IPS DF 4.7 (cell line): ENCODE measurements at regions not wholly inside any gene's neighbourhood (a gene's known extent, or its start where the extent isn't known, plus 50 kb on each side); places are given as distances from the start of the nearest gene placed in this dataset.
"Not testable (repeated sequence)": the region's sequence is repeated elsewhere in the genome, so short reads cannot be mapped to it uniquely, and the experiment has no call there.

Experiments
- DNase-seq: peaks from one replicate; pipeline ENCODE4 v3.0.0-alpha.2; 2013; ENCODE audit warnings: low spot score; ENCODE audit errors: extremely low read depth

DNA sequence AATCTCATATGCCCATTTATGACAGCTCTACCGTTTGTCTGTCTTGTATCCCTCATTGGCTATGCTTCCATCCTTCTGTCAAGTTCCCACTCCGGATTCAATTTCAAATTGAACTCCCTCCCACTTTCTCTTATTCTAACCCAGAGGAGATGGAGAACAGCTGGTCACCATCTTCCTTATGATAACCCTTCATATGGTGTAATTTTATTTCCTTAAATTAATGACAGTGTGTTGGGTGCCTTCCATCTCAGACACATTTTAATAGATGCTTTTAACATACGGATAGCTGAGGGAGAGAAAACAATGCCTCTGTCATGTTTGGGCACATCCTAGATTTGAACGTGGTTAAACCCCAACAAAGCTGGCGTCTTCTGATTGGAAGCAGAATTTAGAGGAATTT, 103.0 kb upstream of the PLXNA2 start:
- DNase-seq, result no peak

DNA sequence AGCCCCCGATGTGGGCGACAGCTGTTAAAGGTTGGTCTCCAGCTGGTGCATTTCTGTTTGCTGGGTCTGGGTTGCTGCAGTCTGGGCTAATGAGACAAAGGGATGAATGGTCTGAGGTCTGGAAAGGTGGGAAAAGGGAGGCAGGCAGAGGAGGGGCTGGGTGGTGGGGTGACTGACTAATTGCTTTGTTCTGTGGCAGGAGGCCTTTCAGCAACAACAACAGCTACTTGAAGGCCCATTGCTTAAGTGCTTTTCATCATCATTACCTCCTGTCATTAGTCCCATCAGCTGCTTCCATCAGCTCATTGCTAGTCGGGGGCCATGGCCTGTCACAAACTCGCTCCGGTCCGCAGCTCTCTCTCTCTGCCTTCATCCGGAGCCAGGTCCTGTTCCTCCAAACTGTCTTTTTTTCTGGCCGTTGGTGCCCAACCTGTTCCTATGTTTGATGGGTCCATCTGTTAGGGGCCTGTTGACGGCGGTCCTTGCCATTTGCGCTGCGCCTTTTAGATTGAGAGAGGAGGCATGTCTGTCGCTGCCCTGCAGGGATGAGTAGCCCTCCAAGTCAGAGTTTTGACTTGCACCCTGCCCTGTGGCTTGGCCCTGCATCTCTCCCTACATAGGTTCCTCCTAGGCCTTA, 105.6 kb upstream of the PLXNA2 start:
- no peak for DNase-seq

DNA sequence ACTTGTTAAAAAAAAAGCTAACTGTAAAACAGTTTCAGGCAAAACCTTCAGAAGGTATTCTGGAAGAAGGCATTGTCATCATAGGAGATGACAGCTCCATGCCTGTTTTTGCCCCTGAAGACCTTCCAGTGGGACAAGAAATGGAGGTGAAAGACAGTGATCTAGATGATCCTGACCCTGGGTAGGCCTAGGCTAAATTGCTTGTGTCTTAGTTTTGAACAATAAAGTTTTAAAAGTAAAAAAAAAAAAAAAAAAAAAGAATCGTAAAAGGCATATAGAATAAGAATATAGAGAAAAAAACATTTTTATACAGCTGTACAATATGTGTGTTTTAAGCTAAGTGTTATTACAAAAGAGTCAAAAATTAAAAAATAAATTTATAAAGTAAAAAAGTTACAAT, 106.6 kb upstream of the PLXNA2 start:
- DNase-seq, result no peak

DNA sequence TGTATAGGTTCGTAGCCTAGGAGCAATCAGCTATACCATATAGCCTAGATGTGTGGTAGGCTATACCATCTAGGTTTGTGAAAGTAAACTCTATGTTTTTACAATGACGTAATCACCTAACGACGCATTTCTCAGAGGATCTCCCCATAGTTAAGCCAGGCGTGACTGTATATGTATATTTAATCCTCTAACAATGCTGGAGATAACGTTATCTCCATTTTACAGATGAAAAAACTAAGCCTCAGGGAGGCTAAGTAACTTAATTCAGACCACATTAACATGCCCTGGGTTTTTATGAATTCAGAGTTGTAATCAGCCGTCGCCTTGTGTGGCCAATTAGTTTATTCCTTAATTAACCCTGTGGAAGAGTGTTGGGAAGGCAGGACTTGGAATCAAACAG, 107.7 kb upstream of the PLXNA2 start:
- DNase-seq, result no peak

DNA sequence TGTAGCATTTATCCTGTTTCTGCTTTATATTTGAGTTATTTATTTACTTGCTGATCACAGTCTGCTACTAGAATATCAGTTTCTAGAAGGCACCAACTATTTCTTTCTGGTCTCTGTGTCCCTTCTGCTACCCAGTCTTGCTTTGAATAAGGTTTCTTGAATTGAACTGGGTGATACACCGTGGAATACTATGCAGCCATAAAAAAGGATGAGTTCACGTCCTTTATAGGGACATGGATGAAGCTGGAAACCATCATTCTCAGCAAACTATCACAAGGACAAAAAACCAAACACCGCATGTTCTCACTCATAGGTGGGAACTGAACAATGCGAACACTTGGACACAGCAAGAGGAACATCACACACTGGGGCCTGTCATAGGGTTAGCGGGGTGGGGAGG, 109.6 kb upstream of the PLXNA2 start:
- not testable (repeated sequence) for DNase-seq

DNA sequence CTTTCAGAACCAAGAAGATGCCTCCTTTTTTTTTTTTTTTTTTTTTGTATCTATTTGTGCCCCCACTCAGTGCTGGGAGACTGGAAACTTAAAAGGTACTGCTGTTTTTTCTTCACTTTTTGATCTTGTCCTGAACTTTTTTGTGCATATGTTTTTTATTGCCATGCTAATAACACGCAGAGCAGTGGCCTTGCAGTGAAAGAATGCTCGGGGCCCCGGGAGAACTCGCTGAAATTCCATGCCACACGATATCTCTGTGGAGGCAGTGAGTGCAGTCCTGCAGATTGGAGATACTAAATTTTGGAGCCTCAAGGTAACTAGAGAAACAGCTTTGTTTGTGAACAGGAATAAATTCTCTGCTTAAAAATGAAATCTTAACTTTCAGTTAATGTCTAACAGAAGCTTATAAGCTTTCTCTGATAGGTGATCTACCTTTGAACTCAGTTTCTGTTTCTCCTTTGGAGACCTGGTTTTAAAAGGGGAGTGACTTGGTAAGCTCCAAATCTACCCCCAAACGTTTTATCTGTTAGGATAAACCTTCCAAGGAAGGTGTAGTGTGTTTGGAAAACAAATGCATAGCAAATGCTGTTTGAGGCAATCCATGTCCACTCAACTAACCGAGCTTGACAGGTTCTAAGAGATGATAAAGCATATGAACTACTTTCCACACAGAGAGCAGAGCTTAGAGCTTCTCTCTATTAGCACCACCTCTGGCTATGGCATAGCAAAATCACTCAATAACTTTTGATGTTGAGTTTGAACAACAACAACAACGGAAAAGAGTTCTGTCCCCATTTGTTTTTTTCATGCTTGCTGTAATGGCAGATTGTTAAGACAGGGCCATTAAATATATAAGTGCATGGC, 113.7 kb upstream of the PLXNA2 start:
- no peak for DNase-seq

DNA sequence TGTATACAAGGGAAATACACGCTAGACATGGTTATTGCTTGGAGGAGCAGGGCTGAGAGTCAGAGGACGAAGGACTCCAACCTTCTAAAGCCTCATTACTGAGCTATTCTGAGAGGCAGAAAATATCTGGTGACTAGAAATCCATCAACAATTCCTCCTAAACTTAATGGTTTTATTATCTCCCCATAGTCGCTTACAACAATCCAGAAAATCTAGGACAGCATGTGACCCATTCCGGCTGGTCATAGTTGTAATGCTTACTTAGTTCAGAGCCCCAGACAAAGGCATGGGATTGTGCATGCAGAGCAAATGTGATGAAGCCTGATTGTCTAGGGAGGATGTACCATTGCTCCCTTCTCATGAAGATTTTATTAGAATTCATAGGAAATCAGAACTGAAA, 114.5 kb upstream of the PLXNA2 start:
- DNase-seq, result no peak

DNA sequence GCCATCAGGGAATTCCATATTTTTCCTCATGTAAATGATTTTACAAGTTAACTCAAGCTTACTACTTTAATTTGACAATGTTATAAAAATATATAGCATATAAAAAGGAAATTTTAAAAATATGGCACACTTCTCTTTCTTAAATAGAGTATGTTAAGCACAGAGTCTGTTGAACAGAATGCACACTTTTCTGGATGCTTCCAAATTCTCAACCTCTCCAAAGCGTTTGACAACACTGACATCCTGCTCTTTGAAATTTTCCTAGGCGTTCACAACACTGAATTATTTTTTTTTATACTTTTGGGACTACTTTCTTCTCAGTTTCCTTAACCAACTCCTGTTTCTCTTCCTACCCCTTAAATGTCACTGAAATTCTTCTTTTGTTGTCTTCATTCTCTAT, 117.8 kb upstream of the PLXNA2 start:
- no peak for DNase-seq

DNA sequence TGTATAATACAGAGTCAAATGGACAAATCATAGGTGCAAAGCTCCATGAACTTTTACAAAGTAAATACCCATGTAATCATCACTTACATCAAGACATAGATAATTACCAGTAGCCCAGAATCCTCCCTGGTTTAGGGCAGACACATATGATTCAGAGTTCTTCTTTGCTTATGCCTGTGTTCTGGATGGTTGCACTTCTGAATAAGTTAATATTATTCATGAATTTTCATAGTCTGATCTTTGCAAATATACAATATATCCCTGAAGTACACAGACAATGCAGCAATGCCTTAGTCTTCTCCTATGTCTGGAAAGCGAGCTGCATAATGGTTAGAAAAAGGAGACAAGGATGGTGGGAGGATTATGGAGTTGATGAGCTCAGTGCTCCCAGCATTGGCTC, 122.4 kb upstream of the PLXNA2 start:
- no peak for DNase-seq

DNA sequence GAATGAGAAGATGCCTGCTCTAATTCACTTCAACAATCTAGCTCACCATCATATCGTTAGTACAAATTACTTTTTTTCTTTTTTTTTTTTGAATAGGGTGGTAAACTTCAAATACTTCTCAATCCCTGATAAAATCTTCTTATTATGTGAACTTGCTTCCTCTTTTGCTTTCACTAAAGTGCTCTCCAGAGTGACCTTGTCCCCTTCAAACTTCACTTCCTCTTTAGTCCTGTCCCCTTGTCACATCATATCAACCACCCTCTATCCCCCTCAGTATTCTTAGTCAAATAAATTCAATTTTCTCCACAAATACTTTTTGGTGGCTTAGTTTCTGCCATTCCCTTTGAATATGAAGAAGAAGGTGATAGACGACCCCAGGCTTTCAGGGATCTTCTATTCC, 124.9 kb upstream of the PLXNA2 start:
- DNase-seq, result no peak

DNA sequence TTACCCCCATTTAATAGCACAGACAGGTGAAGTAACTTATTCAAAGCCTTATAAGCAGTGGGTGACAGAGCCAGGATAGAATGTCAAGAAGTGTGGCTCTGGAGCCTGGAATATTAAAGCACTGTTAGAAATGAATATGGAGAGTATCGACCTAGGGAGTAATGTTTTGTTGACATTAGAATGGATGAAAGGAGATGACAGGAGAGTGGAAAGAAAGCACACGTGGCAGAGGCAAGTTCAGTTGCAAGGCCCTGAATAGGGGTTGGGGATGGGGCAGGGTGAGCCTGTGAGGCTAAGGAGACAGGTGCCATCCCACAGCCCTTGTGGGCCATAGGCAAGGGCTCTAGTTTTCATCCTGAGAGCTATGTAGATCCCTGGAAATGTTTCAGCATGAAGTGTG, 125.5 kb upstream of the PLXNA2 start:
- DNase-seq, result no peak

DNA sequence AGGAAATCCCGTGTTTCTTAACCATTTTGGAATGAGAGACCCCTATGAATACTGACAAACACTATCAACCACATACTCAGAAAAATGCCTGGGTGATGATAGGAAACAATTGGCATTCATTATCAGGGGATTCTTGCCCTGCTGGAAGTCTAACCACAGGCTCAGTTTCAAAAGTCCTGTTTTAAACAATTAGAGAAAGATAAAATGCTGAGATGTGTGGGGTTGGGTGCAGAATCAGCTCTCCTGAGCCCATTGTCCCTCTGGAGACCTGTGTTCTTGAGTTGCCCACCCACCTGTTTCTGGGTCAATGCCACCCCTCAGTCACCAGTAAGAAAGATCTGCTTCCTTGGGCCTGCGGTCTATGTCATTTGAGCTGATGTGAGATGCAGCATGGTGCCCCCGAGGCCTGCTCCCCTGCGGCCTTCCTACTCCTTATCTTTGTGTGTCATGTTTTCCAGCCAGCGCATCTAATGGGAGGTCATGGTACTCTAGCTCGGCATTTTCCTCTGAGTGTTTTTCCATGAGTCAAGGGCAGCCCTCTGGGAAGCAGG, 130.3 kb upstream of the PLXNA2 start:
- DNase-seq, result peak; percentile 41

DNA sequence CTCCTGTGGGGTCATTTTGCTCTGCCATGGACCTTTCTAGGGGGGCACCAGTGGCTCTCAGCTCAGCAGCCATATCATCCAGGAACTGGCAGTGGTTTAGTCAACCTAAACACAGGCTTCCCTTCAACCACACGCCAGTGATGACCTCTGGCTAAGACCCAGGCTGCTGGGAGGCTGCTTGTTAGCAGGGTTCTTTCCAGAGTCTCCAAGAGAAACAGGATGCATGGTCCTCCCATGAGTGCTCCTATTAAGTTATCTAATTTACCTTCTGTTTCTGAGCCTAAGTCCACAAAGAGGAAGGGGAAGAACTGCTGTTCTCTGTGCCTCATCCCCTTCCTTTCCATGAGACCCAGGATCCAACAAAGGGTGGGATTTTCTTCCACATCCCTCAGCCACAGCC, 137.3 kb upstream of the PLXNA2 start:
- DNase-seq, result no peak

DNA sequence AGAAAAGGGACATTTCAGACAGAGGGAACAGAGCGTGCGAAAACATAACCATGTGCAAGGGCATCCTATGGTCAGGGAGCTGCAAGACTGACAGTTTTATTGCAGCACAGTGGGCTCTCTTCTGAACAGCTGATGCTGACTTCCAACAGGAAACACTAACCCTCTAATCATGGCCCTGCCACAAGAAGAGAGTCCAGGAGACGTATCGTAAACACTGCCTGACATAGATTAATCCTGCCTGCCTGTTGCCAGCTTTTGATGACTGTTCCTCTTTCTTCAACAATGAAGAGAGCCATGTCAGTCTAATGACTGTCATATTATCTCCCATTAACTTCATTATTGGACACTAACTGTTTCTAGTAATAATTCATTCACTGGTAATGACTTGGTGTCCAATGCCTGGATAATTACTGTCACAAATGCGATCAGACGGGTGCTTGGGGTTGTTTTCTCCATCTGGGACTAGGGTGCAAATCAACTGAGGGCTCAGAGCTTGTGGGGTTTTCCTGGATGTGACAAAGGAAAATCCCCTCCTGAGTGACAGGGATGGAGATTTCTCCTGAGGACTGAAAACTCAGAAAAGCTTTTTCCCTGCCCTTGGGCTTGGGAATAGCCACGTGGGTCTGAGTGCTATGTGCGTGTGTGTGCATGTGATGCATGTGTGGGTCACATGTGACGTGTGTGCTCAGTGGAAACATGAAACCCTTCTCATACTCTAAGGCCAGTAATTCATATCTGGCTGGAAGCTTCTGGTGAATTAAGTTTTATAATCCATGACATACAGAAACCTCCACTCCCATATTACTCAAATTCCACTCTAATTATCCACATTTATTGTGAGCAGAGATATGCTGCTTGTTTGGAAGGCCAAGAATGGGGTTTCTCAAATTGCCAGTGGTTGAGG, 144.0 kb upstream of the PLXNA2 start:
- DNase-seq, result no peak

DNA sequence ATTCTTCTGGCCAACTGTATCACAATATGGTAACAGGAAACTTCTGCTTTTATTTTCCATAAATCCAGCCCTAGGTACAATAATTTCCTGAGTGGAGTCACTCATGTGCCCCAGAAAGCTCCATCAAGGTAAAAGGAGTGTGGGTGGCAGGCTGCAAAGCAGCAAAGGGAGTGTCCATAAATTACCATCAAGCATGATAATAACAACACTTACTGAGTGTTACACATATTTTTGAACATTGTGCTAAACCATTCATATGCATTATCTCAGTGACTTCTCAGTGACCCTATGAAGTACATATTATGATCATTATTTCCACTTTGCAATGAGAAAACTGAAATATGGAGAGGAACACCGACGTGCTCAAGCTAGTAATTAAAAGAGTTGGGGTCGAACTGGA, 149.2 kb upstream of the PLXNA2 start:
- DNase-seq, result no peak

DNA sequence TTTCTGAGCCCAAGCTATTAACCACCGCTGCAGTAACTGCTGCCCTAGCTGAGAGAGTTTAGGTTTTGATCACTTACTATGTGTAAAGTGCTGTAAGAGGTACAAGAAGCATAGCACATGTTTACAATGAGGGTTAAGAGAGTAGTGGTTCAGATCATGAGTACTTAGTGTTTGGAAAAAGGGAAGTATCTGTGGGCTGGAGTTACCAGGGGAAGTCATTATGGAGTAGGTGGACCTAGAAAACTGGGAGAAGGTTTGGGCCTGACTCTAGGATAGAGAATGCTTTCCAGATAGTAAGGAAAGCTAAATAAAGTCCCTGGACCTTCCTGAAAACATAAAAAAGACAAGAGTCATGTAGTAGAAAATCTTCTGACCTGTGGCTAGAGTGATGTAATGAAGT, 149.6 kb upstream of the PLXNA2 start:
- no peak for DNase-seq

DNA sequence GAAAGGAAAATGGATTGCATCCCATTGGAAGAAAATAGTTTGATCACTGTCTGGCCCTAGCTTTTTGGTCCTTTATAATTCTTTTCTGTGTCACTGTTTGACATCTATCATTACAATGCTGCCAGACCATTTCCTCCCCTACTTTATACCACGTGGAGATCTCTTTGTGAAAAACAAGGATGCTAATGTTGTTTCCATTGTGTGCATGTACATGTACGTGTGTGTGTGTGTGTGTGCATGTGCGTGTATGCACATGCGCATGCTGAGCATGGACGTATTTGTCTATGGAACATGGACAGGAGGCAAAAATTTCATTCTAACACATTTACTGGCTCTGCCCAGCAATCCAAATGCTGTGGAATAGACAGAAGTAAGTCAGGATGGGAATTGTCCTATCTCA, 153.1 kb upstream of the PLXNA2 start:
- no peak for DNase-seq

DNA sequence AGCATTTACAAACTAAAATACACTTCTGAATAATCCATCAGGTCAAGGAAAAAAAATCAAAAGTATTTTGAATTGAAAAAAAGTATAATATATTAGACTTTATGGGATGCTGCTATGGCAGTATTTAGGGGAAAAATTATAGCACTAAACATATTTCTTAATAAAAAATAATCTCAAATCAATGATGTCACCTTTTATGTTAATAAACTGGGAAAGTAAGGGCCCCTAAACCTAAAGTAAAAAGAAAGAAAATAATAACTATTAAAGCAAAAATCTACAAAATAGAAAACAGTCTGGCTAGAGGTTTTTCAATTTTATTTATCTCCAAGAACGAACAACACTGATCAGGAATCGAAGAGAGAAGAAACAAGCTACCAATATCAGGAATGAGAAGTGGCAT, 160.8 kb upstream of the PLXNA2 start:
- no peak for DNase-seq

DNA sequence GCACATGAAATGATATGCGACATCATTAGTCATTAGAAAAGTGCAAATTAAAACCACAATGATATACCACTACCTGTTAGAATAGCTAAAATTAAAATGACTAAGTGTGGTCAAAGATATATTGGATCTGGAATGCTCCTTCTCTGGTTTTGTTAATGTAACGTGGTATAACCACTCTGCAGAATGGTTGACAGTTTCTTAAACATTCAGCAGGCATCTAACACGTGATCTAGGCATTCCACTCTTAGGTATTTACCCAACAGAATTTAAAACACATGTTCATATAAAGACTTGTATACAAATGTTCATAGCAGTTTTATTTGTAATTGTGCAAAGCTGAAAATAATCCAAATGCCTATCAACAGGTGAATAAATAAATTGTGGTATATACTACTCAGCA, 165.0 kb upstream of the PLXNA2 start:
- no peak for DNase-seq

DNA sequence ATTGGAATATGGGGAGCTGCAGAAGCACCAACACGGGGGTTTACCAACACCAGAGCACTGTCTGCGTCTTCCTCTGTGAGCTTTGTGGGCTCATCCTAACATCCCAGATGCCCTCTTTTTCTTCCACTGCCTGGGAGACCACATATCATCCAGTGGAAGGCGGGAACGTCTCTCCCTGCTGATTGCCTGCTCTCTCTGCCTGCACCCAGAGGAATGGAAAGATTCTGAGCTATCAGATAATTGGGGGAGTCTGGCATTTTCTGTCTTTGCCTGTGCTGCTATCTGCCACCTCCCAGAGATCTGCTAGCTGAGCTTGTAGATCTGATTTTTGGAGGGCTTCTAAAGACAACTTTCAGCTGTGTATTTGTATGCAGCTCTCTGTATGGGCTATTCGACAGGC, 166.2 kb upstream of the PLXNA2 start:
- no peak for DNase-seq

DNA sequence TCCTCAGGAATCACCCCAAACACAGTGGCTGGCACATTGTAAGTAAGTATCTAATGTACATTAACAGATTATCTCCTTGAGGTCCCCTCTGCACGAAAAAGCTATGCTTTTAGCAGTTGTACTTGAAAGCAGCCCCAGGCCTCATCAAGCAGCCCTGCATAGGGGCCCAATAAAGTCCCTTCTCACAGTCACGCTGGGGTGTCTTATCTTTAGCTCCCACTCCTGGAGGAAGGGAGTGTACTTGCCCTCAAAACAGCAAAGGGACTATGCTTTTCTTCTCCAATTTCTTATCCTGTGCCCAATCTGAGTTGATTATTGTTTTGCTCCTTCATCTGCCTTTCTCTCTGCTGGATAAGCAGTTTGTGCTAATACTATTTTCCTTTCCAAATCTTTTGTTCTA, 168.8 kb upstream of the PLXNA2 start:
- no peak for DNase-seq

DNA sequence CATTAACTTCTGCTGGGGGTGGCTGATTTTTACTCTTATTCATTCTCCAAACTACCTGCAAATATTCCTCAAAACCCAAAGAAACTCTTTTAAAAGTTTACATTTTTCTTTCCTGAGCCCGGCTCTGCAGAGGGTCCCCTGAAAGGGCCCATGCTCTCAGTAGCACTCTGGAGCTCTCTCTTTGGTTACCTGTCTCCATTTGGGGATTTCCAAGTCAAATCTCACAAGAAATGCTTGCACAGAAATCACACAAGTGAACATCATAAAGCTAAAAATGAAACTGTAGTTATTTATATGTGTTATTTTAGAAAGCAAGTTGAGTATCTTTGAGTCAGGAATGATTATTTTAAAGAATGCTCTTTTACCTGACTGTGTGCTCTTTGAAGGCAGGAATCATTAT, 174.5 kb upstream of the PLXNA2 start:
- DNase-seq, result no peak
